PC-3 (cell line): ENCODE measurements at regions not wholly inside any gene's neighbourhood (a gene's known extent, or its start where the extent isn't known, plus 50 kb on each side); places are given as distances from the start of the nearest gene placed in this dataset.

Experiments used
- CTCF ChIP-seq: fragments of 300-600 bp; sonication (generic); conservative IDR thresholded peaks from 2 replicates; pipeline ENCODE4 v1.5.1; 2017; ENCODE audit warnings: antibody characterized with exemption, low read depth, mild to moderate bottlenecking, low read length
- EZH2phosphoT487 ChIP-seq: fragments of 300-600 bp; sonication (generic); IDR thresholded peaks from 2 replicates; pipeline ENCODE4 v1.6.1; 2018; ENCODE audit warnings: mild to moderate bottlenecking, antibody characterized with exemption, low read length, borderline replicate concordance

GRCh38 chr18:2102022-2102421, 469.3 kb downstream of the METTL4 start:
- TF ChIP-seq EZH2phosphoT487 (no peak), CTCF (no peak)
